Activated T-cell treated with anti-CD3 and anti-CD28 coated beads, Interleukin-2, amount 50 U/mL, for 48 hours (primary cell): ENCODE measurements at regions not wholly inside any gene's neighbourhood (a gene's known extent, or its start where the extent isn't known, plus 50 kb on each side); places are given as distances from the start of the nearest gene placed in this dataset.
"Not testable (repeated sequence)": the region's sequence is repeated elsewhere in the genome, so short reads cannot be mapped to it uniquely, and the experiment has no call there.

Experiments used
- DNase-seq, 2 experiments: peaks; one replicate each; pipeline ENCODE4 v3.0.0-alpha.2; 2020

- DNase-seq = no peak
Observed at GRCh38 chr7:17558558-17559332, 260.3 kb downstream of the AHR start.

DNA sequence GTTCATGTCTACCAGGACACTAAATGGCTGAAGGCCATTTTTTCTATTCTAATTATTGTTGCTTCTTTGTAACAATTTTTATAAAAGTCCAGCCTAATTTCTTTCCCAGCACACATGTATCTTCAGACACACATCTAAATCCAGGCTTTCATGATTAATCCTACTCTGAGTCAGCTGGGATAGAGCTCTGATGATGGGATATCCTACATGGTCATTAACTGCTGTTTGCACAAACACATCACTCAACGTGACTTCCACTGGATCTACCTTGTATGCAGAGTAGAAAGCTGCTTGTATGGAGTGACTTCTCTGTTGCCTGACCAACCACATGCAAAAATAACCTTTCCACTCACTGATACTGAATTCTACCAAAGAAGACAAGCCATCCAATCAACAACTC lies 260.9 kb downstream of the AHR start:
- DNase-seq = no peak

DNA sequence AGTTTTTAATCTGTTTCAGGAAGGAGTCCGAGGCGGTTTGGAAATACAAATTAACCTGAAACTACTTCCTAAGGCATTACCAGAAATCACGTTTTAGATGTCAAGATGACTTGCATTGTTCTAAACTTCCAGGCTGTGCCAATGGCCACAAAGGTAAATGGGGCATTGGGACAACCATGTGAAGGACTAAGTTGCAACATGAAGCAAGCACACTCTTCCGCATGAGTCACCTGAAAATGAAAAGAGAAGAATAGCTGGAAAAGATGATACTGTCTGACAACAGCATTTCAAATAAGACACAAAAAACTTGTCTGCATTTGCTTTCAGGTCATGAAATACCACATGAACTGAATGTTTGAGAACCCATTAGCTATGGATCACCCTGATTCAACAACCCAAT lies 262.1 kb downstream of the AHR start:
- no peak for DNase-seq

- DNase-seq = no peak
Observed at GRCh38 chr7:17560966-17561365, 262.5 kb downstream of the AHR start.

- no peak for DNase-seq
Observed at GRCh38 chr7:17564678-17565212, 266.3 kb downstream of the AHR start.

DNA sequence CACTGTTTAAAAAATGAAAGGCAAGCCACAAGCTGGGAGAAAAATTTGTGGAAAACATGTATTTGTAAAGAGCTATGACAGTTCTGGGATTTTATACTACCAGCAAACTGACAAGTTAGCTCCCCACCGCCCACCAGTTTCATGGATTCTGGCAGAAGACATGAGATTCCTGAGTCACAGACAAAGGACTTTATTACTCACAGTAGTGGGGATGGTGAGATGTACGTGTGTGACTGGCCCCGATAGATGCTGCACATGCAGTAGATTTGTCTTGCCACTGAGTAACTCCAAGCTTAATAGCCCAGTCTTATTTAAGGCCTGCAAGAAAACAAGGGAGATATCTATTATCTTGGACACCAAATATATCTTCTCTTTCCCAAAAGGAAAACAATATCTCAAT lies 281.7 kb downstream of the AHR start:
- DNase-seq = no peak

DNA sequence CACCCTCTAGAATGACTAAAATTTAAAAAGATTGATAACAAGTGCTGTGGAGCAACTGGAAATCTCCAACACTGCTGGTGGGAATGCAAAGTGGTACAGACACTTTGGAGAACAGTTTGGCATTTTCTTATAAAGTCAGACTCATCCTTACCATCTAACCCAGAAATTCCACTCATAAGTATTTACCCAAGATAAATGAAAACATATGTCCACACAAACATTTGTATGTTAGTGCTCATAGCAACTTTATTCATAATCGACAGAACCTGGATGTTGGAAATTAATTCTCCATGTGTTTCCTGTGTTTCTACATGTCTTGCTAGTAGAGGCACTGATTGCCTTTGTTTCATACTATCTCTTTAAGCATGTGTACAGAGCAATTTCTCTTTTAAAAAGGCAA lies 282.4 kb downstream of the AHR start:
- no peak for DNase-seq

GRCh38 chr7:17581301-17581700 lies 282.8 kb downstream of the AHR start:
- no peak for DNase-seq

DNA sequence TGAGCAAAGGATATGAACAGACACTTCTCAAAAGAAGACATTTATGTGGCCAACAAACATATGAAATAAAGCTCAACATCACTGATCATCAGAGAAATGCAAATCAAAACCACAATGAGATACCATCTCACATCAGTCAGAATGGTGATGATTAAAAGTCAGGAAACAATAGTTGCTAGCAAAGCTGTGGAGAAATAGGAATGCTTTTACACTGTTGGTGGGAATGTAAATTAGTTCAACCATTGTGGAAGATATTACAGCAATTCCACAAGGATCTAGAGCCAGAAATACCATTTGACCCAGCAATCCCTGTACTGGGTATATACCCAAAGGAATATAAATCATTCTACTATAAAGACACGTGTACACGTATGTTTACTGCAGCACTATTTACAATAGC lies 284.2 kb downstream of the AHR start:
- DNase-seq = not testable (repeated sequence)

DNA sequence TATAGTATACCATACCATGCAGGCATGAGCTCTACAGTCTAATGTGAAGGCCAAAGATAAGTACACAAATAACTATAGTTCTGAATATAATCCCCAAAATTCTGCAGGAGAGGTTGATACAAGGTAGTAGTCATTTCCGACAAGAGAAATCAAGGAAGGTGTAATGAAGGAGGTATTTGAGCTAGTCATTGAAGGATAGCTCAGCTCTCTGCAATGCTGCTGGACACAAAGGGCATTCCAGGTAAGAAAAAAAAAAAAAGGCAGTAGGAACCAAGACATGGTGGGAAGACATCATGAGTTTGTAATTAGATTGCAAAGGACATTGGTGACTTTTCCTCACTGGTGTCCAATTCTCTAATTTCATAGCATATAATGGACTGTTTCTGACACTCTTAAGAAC lies 285.3 kb downstream of the AHR start:
- no peak for DNase-seq

GRCh38 chr7:17584822-17585221 lies 286.4 kb downstream of the AHR start:
- no peak for DNase-seq

DNA sequence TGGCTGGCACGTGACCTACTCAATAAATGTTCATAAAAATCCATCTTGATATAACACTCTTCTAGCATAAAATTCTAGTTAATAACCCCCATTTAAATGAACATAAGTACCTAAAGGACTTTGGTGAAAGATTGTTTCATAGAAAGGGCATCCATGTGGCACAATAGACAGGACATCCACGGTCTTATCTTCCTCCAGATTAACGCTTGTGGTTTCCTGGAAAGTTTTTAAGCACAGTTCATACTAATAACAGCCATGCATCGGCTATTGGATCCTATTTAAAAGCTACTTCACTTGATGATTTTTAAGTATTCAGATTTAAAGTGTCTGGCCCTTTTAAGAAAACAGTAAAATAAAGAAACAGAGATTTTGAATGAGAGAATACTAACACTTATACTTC lies 288.3 kb downstream of the AHR start:
- no peak for DNase-seq

DNA sequence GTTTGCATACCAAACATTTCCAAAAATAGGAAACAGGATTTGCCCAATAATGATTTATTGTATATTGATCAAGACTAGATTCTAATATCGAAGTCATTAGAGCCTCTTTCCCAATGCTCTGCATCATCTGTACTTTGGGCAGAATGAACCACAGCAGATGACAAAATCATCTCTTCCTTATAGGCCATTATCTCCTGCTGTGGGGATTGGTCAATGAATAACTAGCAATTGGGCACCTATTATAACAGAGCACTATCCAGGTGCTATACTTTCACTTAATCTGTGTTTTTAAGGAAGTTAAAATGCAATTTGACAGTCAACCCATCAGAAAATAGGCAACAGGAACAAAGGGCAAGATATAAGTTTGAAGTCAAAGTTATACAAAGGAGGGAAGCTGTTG lies 290.3 kb downstream of the AHR start:
- no peak for DNase-seq

GRCh38 chr7:17589671-17590070 lies 291.2 kb downstream of the AHR start:
- no peak for DNase-seq

- no peak for DNase-seq
Observed at GRCh38 chr7:17590221-17590620, 291.8 kb downstream of the AHR start.

DNA sequence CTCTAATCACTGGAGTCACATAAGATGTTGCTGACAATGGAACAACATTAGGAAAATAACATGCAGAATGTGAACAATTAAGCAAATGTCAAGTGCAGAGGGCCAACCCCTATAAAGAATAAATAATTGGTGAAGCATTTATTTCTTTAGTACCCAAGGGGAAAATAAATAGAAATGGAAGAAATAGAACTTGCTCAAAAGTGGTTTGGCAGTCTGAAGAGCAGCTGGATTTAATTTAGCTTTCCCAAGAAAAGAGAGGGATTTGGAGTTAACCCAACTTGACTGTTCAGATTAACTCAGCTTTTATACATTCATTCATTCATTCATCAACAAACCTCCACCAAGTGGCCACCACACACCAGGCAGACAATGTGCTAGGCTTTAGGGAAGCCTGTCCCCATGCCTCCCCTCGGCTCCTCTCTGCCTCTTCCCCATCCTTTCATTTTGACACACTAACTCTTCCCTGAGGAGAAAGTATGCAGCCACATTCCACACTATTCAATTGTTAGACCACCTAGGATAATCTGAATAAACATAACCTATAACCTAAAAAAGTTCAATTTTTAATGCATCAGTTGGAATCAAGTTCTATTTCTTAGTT lies 295.5 kb downstream of the AHR start:
- no peak for DNase-seq

DNA sequence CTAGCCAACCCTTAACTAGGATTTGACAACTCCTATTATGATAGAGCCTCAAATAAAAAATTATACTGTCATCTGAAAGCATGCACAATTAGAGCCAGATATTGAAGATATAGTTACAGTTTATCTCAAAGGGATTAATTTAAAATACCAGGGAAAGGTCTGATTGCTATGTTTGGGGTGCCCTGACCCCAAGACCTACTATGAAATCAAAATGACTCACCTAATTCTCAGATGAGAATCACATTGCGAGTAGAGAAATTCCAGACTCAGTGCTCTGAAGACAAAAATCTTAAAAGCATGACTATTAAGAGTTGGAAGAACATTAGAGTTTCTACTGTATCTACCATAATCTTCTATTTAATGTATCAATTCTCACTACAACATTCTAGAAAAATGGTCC lies 297.1 kb downstream of the AHR start:
- no peak for DNase-seq

GRCh38 chr7:17598305-17598704 lies 299.9 kb downstream of the AHR start:
- DNase-seq = no peak

DNA sequence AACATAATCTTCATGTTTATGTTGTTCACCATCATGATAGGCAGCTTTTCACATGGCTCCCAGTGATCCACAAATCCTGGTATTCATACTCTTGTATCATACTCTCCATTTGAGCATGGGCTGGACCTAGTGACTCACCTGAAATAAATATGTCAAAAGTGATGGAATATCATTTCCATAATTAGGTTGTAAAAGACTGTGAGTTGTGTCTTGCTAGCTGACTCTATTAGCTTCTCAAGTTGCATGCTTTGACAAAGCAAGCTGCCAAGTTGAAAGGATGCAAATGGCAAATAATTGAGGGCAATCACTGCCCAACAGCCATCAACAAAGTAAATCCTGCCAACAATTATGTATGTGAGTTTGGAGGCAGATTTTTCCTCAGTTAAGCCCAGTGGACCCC lies 300.4 kb downstream of the AHR start:
- DNase-seq = no peak

- no peak for DNase-seq
Observed at GRCh38 chr7:17599733-17600339, 301.4 kb downstream of the AHR start.

DNA sequence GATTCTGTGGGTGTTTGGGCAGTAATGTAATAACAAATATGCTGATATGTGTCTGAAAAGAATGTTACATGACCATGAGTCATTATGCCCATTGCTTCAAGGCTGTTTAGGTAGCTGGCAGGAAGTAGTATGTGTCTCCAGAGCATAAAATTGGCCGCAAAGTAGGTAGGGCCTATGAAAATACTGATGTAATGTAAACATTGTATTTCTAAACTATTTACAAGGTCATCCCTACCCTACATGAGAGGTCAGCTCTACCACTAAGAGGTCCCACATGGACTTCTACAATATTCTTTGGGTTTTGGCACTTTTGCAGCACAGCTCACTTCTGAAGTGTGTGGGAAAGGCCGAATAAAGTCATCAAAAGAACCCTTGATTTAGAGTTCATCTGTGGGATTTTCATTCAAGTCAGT lies 301.9 kb downstream of the AHR start:
- DNase-seq = no peak

DNA sequence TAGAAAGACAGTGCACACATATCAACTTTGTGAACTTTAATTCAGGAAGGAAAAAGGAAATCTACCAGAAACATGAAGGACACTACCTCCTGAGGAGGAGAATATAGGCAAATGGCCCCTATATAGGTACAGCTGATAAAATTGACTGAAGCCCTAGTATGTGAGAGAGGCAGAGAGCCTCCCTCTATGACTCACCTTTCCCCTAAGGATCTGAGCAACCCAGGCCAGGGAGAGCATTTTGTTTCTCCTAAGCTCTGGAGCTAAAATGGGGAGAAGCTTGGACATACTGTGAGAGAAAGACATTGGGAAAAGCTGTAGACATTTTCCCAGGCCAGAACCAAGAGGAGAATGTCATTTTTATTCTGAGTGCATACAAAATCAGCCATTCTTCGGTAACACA lies 303.5 kb downstream of the AHR start:
- DNase-seq = no peak

DNA sequence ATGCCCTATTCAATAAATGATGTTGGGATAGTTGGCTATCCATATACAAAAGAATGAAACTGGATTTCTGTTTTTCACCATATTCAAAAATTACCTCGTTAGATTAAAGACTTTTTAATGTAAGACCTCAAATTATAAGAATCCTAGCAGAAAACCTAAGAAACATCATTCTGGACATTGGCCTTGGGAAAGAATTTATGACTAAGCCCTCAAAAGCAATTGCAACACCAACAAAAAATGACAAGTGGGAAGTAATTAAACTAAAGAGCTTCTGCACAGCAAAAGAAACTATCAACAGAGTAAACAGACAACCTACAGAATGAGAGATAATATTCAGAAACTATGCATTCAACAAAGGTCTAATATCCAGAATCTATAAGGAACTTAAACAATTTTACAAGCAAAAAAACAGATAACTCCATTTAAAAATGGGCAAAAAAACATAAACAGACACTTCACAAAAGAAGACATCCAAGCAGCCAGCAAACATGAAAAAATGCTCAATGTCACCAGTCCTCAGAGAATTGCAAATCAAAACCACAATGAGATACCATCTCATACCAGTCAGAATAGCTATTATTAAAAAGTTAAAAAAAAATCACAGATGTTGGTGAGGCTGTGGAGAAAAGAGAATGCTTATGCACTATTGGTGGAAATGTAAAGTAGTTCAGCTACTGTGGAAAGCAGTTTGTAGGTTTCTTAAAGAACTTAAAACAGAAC lies 309.8 kb downstream of the AHR start:
- no peak for DNase-seq

GRCh38 chr7:17611611-17612010 lies 313.2 kb downstream of the AHR start:
- no peak for DNase-seq
